LNCAP (cell line): ENCODE measurements at regions not wholly inside any gene's neighbourhood (a gene's known extent, or its start where the extent isn't known, plus 50 kb on each side); places are given as distances from the start of the nearest gene placed in this dataset.

Experiments used
- CTCF ChIP-seq: fragments of 450-650 bp; IDR thresholded peaks from 2 replicates; pipeline ENCODE4 v1.5.1; 2017; ENCODE audit warnings: mild to moderate bottlenecking

- no peak for TF ChIP-seq CTCF
These were observed 355.8 kb upstream of the BOD1L1 start for GRCh38 chr4:13983189-13983790.

- no peak for TF ChIP-seq CTCF
These were observed 357.7 kb upstream of the BOD1L1 start for GRCh38 chr4:13984991-13985800.

- no peak for TF ChIP-seq CTCF
These were observed 358.3 kb upstream of the BOD1L1 start for GRCh38 chr4:13985837-13986236.

GRCh38 chr4:13986548-13986947, 359.0 kb upstream of the BOD1L1 start:
- no peak for TF ChIP-seq CTCF

- no peak for TF ChIP-seq CTCF
These were observed 361.1 kb upstream of the BOD1L1 start for GRCh38 chr4:13988353-13989305.

GRCh38 chr4:13989501-13989900, 362.0 kb upstream of the BOD1L1 start:
- no peak for TF ChIP-seq CTCF
